Skeletal muscle tissue (tissue), 3 donors: ENCODE measurements at regions not wholly inside any gene's neighbourhood (a gene's known extent, or its start where the extent isn't known, plus 50 kb on each side); places are given as distances from the start of the nearest gene placed in this dataset.

Experiments
- H3K27ac ChIP-seq: one replicate; pipeline ENCODE4 v1.7.0; 2013; ENCODE audit warnings: mild to moderate bottlenecking, low read depth, low read length, inconsistent platforms
- H3K27me3 ChIP-seq, 3 donors: one replicate each; pipeline ENCODE4 v1.7.0; 2013; ENCODE audit warnings: low read length in 3 of 3; ENCODE audit not compliant: control insufficient read depth in 3 of 3, insufficient read depth in 3 of 3
- H3K36me3 ChIP-seq, 3 donors: one replicate each; pipeline ENCODE4 v1.7.0; 2013; ENCODE audit warnings: low read length in 3 of 3; ENCODE audit not compliant: control insufficient read depth in 3 of 3, insufficient read depth in 3 of 3
- H3K4me1 ChIP-seq, 3 donors: one replicate each; pipeline ENCODE4 v1.7.0; 2013; ENCODE audit warnings: low read length in 3 of 3, mild to moderate bottlenecking in 3 of 3; ENCODE audit not compliant: control insufficient read depth in 3 of 3, insufficient read depth in 3 of 3
- H3K4me3 ChIP-seq, 3 donors: one replicate each; pipeline ENCODE4 v1.7.0; 2013; ENCODE audit warnings: low read length in 3 of 3
- H3K9ac ChIP-seq, 3 donors: one replicate each; pipeline ENCODE4 v1.7.0; 2013; ENCODE audit warnings: low read length in 3 of 3, mild to moderate bottlenecking in 3 of 3, moderate library complexity in 2 of 3, low read depth in 1 of 3
- H3K9me3 ChIP-seq, 3 donors: one replicate each; pipeline ENCODE4 v1.7.0; 2013; ENCODE audit warnings: low read length in 3 of 3; ENCODE audit not compliant: control insufficient read depth in 3 of 3
- donor health status: Osteomylitis.

DNA sequence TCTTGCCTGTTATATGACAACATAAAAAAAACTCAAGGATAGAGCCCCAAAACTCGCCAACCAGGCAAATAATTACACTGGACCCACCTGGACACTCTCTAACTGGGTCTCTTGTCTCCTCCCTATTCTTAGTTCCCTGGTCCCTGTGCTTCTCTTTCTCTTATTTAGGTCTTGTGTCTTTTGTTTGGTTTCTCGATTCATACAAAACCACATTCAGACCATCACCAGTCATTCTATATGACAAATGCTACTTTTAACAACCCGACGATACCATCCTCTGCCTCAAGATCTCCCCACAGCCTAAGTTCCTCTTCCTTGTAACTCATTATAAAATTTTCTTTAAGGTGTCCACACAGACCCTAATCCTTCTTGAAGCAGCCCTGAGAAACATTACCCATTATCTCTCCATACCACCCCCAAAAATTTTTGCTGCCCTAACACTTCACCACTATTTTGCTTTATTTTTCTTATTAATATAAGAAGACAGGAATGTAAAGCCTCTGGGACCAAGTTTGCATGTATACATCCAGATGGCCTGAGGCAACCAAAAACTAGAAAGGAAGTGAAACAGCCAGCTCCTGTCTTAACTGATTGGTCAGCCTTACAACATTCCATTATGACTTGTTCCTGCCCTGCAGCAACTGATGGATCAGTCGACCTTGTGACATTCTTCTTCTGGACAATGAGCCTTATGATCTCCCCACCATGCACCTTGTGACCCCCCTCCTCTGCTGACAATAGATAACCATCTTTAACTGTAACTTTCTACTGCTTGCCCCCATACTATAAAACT lies 638.2 kb downstream of the AMY1C start:
- no peak overlapping the region for H3K27ac ChIP-seq
- no peak overlapping the region for H3K9ac ChIP-seq
- no peaks in the 10 kb centered on the region for H3K27me3 ChIP-seq
- no peak overlapping the region for H3K4me3 ChIP-seq
- no peaks in the 10 kb centered on the region for H3K36me3 ChIP-seq
- peaks cover 0 to 3% (median 0%) of the 10 kb centered on the region in 3 donors for H3K9me3 ChIP-seq
- no peaks in the 10 kb centered on the region for H3K4me1 ChIP-seq

DNA sequence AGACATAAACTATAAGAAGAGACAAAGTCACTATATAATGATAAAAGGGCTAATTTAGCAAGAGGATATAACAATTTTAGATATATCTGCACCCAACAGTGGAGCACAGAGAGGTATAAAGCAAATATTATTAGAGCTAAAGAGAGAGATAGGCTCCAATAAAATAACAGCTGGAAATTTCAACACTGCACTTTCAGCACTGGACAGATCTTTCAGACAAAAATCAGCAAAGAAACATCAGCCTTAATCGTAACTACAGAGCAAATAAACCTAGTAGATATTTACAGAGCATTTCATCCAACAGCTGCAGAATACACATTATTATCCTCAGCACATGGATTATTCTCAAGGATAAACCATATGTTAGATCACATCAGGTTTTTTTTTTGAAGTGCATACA lies 642.9 kb downstream of the AMY1C start:
- Histone ChIP-seq H3K9me3 (peaks cover 0 to 3% (median 0%) of the 10 kb centered on the region in 3 donors), H3K4me1 (no peaks in the 10 kb centered on the region), H3K27me3 (no peaks in the 10 kb centered on the region), H3K27ac (no peak overlapping the region), H3K9ac (no peak overlapping the region), H3K36me3 (no peaks in the 10 kb centered on the region), H3K4me3 (no peak overlapping the region)

DNA sequence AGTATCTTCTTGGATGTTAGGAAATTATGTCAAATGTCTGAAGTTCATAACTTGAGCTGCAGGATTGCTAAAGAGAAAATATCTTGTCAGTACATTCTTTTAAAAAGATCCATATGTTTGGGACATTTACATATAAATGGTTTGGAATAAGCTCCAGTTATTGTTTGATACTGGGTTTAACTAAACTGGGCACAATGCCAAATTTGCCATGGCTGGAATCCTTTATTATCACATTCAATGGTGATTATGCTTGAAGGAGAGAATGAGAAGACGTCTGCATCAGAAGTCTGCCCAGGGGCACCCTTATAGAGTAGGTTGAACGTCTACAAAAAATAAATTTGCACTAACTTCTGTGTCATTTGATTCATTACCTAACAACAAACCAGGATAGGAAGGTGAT lies 652.5 kb downstream of the AMY1C start:
- no peak overlapping the region for H3K27ac ChIP-seq
- H3K27me3 ChIP-seq: no peaks in the 10 kb centered on the region
- no peak overlapping the region for H3K9ac ChIP-seq
- no peak overlapping the region for H3K4me3 ChIP-seq
- H3K9me3 ChIP-seq: peaks cover 0 to 3% (median 0%) of the 10 kb centered on the region in 3 donors
- no peaks in the 10 kb centered on the region for H3K36me3 ChIP-seq
- no peaks in the 10 kb centered on the region for H3K4me1 ChIP-seq

DNA sequence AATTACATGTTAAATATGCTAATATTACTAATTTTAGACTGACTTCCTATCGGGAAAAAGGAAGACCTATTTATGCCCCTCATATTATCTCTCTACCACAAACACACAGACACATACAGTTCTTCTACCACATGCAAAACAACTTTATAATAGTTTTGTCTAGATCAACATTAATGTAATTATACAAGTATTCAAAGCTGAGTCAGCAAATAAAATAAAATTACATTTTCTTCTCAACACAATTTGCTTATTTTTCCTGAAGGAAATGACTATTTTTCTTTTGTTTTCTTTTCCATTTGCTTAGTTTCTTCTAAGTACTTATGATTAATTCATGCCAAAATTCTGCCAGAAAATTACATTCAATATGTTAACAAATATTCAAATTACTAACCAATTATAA lies 654.2 kb downstream of the AMY1C start:
- no peaks in the 10 kb centered on the region for H3K4me1 ChIP-seq
- no peaks in the 10 kb centered on the region for H3K9me3 ChIP-seq
- H3K27ac ChIP-seq: no peak overlapping the region
- no peaks in the 10 kb centered on the region for H3K36me3 ChIP-seq
- no peak overlapping the region for H3K9ac ChIP-seq
- H3K4me3 ChIP-seq: no peak overlapping the region
- H3K27me3 ChIP-seq: no peaks in the 10 kb centered on the region

DNA sequence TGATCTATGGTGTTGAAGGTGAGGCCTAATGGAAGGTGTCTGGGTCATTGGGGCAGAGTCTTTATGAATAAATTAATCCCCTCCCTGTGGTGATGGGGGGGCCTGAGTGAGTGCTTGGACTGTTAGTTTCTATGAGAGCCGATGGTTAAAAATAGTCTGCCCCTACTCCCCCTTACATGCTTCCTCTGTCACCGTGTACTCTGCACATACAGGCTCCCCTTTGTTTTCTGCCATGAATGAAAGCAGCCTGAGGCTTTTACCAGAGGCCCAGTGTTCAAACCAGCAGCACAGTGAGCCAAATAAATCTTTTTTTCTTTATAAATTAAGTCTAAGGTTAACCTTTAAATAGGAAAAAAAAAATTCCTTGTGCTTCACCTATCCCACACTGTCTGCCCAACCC lies 657.0 kb downstream of the AMY1C start:
- Histone ChIP-seq H3K27me3 (no peaks in the 10 kb centered on the region), H3K36me3 (no peaks in the 10 kb centered on the region), H3K27ac (no peak overlapping the region), H3K4me3 (no peak overlapping the region), H3K4me1 (no peaks in the 10 kb centered on the region), H3K9ac (no peak overlapping the region), H3K9me3 (no peaks in the 10 kb centered on the region)

DNA sequence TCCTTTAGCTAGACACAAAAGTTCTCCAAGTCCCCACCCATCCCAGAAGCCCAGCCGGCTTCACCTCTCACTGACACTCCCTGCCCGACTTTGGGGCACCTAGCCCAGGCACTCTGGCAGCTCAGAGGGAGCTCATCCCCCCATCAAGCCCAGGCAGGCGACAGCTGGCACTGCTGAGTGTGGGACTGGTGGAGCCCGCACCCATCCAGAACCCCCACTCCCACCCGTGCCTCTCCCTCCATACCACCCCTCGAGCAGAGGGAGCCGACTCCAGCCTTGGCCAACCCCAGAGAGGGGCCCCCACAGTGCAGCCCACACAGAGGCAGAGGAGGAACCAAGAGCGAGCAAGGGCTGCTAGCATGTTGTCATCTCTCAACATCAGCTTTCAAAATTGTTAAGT lies 658.6 kb downstream of the AMY1C start:
- Histone ChIP-seq H3K9ac (no peak overlapping the region), H3K27me3 (no peaks in the 10 kb centered on the region), H3K27ac (no peak overlapping the region), H3K9me3 (no peaks in the 10 kb centered on the region), H3K36me3 (no peaks in the 10 kb centered on the region), H3K4me1 (no peaks in the 10 kb centered on the region), H3K4me3 (no peak overlapping the region)

DNA sequence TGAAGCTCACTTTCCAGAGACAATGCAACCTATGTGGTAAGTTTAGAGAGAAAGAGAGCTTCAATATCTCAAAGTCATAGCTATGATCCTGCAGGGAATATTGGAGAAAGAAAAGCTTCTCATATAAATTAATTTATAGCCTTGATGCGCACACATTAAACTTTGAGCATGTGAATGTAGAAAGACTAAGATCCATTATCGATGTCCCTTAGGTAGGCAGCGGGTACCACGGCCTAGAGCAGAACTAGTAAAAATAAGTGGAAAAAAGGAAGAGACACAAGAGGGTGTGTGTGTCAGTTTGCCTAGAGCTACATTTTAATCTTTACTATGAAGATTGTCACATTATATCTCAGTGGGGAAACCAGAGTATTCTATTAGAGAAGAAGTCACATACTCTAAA lies 685.6 kb downstream of the AMY1C start:
- no peak overlapping the region for H3K4me3 ChIP-seq
- no peaks in the 10 kb centered on the region for H3K4me1 ChIP-seq
- no peaks in the 10 kb centered on the region for H3K36me3 ChIP-seq
- H3K9ac ChIP-seq: no peak overlapping the region
- H3K9me3 ChIP-seq: no peaks in the 10 kb centered on the region
- no peaks in the 10 kb centered on the region for H3K27me3 ChIP-seq
- H3K27ac ChIP-seq: no peak overlapping the region

DNA sequence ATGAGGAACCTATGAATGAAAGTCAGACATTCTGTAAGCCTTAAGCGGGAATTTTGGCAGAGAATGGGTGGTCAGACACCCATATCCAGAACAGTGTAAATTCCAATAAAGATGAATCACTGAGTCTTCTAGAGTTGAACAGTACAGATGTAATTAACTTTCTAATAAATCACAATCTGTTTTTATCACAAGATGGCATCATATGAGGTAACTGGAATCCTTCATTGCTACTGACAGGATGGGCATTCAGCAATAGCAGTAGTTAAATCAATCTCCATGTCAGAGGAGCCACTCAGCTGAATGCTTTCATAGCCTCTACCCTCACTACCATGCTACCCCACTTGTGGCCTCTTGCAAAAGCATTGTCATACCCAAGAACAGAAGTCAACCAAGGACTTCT lies 690.3 kb downstream of the AMY1C start:
- Histone ChIP-seq H3K9ac (no peak overlapping the region), H3K27ac (no peak overlapping the region), H3K27me3 (no peaks in the 10 kb centered on the region), H3K4me1 (no peaks in the 10 kb centered on the region), H3K9me3 (no peaks in the 10 kb centered on the region), H3K4me3 (no peak overlapping the region), H3K36me3 (no peaks in the 10 kb centered on the region)

DNA sequence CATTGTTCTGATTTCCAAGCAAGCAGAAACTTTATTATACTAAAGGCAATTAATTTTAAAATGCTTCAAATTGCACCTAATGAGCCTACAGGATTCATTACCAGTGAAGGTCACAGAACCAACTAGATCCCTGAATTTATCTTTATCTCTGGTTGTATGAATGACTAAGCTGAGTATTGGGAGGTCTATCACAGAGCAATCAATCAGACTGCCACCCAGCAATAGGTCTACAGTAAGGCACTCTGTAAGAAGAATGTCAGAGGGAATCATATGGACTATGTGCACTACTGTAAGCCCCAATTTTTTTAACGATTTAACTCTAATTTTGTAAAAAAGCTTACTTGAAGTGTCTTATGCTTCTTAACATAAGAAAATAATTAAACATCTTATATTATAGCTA lies 707.0 kb downstream of the AMY1C start:
- no peak overlapping the region for H3K4me3 ChIP-seq
- H3K36me3 ChIP-seq: no peaks in the 10 kb centered on the region
- no peaks in the 10 kb centered on the region for H3K27me3 ChIP-seq
- no peak overlapping the region for H3K9ac ChIP-seq
- peaks cover 0 to 6% (median 0%) of the 10 kb centered on the region in 3 donors for H3K9me3 ChIP-seq
- H3K4me1 ChIP-seq: no peaks in the 10 kb centered on the region
- H3K27ac ChIP-seq: no peak overlapping the region

DNA sequence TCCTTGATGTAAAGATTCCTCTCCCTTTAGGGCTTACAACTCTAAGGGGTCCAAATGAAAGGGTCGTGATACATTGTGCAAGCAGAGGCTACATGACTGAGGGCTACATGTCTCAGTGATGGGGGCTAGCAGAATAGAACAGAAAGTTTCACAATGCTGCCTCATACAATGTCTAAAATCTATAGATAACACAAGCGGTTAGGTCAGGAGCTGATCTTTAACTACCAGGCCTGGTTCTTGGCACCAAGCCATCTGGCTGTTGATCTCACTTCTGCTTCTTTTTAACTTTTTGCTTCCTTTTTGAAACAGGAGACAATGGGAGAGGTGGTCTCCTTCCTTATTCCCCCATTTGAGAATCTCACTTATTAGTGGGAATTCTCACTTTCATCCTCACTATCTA lies 710.2 kb downstream of the AMY1C start:
- H3K4me3 ChIP-seq: no peak overlapping the region
- H3K36me3 ChIP-seq: no peaks in the 10 kb centered on the region
- no peak overlapping the region for H3K27ac ChIP-seq
- peaks cover 0 to 6% (median 0%) of the 10 kb centered on the region in 3 donors for H3K9me3 ChIP-seq
- H3K27me3 ChIP-seq: no peaks in the 10 kb centered on the region
- no peaks in the 10 kb centered on the region for H3K4me1 ChIP-seq
- H3K9ac ChIP-seq: no peak overlapping the region
